Adrenal gland (tissue), 9 donors: ENCODE measurements at regions not wholly inside any gene's neighbourhood (a gene's known extent, or its start where the extent isn't known, plus 50 kb on each side); places are given as distances from the start of the nearest gene placed in this dataset.

ENCODE experiments used
- DNase-seq, 7 donors: peaks; one replicate each; pipeline ENCODE4 v3.0.0-alpha.2; 2019 to 2020
- H3K27ac ChIP-seq, 5 donors: fragments of 200-600 bp; sonication (generic) in 4 of 5; 1 replicate in 3 of 5; 2 replicates in 2 of 5; pipeline versions ENCODE4 v1.5.1 to v1.8.0; 2016 to 2020; ENCODE audit warnings: mild to moderate bottlenecking in 1 of 5
- H3K27me3 ChIP-seq: fragments of 200-600 bp; 2 replicates; pipeline ENCODE4 v1.8.0; 2021
- H3K36me3 ChIP-seq, 2 donors: fragments of 200-600 bp; replicated peaks in 1 of 2; 1 replicate in 1 of 2; 2 replicates in 1 of 2; pipeline versions ENCODE4 v1.5.1 to v1.8.0; 2018 to 2022
- H3K4me1 ChIP-seq, 2 donors: fragments of 200-600 bp; replicated peaks in 1 of 2; 1 replicate in 1 of 2; 2 replicates in 1 of 2; pipeline versions ENCODE4 v1.5.1 to v1.8.0; 2018 to 2021
- H3K4me3 ChIP-seq, 4 donors: fragments of 200-600 bp; sonication (generic) in 3 of 4; one replicate each; pipeline ENCODE4 v1.5.1; 2016 to 2018
- H3K9me3 ChIP-seq, 3 donors: fragments of 200-600 bp; sonication (generic) in 1 of 3; replicated peaks in 1 of 3; 1 replicate in 2 of 3; 2 replicates in 1 of 3; pipeline versions ENCODE4 v1.5.1 to v1.8.0; 2016 to 2021
- CTCF ChIP-seq, 6 experiments: fragments of 450-650 bp in 4 of 6; fragments of 200-600 bp in 2 of 6; sonication (generic) in 1 of 6; IDR thresholded peaks; 1 replicate in 5 of 6; 2 replicates in 1 of 6; pipeline versions ENCODE4 v1.5.1 to v1.8.0; 2016 to 2021; ENCODE audit warnings: antibody characterized with exemption in 6 of 6, mild to moderate bottlenecking in 2 of 6, moderate library complexity in 1 of 6
- POLR2A ChIP-seq, 2 donors: fragments of 450-650 bp; IDR thresholded peaks; one replicate each; pipeline ENCODE4 v1.6.1; 2017; ENCODE audit warnings: antibody characterized with exemption in 2 of 2, mild to moderate bottlenecking in 2 of 2, moderate library complexity in 1 of 2
- WGBS, 4 donors: extraction: QIAGEN DNeasy Blood & Tissue Kit in 2 of 4; methylation state at CpG; one replicate each; pipeline versions ENCODE4 v1.1.5 to v1.1.7; 2013 to 2017; 5-methylcytosine and 5-hydroxymethylcytosine counted together
- intact Hi-C, 2 donors: fragments of 100-400 bp; cut with DNase I; formaldehyde crosslinking; loops; one replicate each; pipeline versions ENCODE4 v1.14.1 to v1.15.0; 2022 to 2023
- donor health status: healthy with polysubstance abuse.
- donor health status: Bipolar disorder and iron deficiency.
- donor health status: DM: yes; HTN: yes; CAD: no.
- donor health status: DM: no; HTN: no; CAD: no.
- donor health status: DM: no; HTN: no; CAD: no.

GRCh38 chr1:108055387-108055786 is 90.4 kb upstream of the VAV3 start:
- H3K4me3 ChIP-seq: no peak overlapping the region
- H3K36me3 ChIP-seq: no peaks in the 10 kb centered on the region
- no peak for DNase-seq
- H3K4me1 ChIP-seq: no peaks in the 10 kb centered on the region
- WGBS, 4 donors: 57 to 88% (median 70%) methylated on average over 2 of the region's 2 CpGs
- TF ChIP-seq POLR2A (IDR thresholded peaks at IDR 0.05) (no peak), CTCF (IDR thresholded peaks at IDR 0.05) (no peak)
- no peaks in the 10 kb centered on the region for H3K27me3 ChIP-seq
- H3K9me3 ChIP-seq: no peaks in the 10 kb centered on the region
- intact Hi-C loops: no loop called here
- no peak overlapping the region for H3K27ac ChIP-seq

GRCh38 chr1:108054396-108054795 is 89.4 kb upstream of the VAV3 start:
- no peak overlapping the region for H3K4me3 ChIP-seq
- H3K27ac ChIP-seq: no peak overlapping the region
- peaks cover 0 to 8% of the 10 kb centered on the region in 2 donors for H3K4me1 ChIP-seq
- intact Hi-C loops: no loop called here
- no peak for TF ChIP-seq CTCF (IDR thresholded peaks at IDR 0.05)
- TF ChIP-seq POLR2A (IDR thresholded peaks at IDR 0.05): no peak
- H3K36me3 ChIP-seq: no peaks in the 10 kb centered on the region
- no peaks in the 10 kb centered on the region for H3K9me3 ChIP-seq
- DNase-seq: no peak
- WGBS, 4 donors: 70 to 81% (median 77%) methylated on average over 2 of the region's 2 CpGs
- H3K27me3 ChIP-seq: no peaks in the 10 kb centered on the region

GRCh38 chr1:108053270-108054013 is 88.5 kb upstream of the VAV3 start:
- 64 to 73% (median 70%) methylated on average over 4 of the region's 4 CpGs for WGBS, 4 donors
- intact Hi-C loops: no loop called here

More at GRCh38 chr1:108053270-108054013, 88.5 kb upstream of the VAV3 start:
- Histone ChIP-seq H3K27me3 (no peaks in the 10 kb centered on the region), H3K27ac (peak overlapping the region in 1 of 5 donors; percentile 4), H3K36me3 (no peaks in the 10 kb centered on the region), H3K4me1 (peaks cover 0 to 10% of the 10 kb centered on the region in 2 donors), H3K4me3 (no peak overlapping the region), H3K9me3 (no peaks in the 10 kb centered on the region)
- no peak for DNase-seq
- TF ChIP-seq POLR2A (IDR thresholded peaks at IDR 0.05) (no peak), CTCF (IDR thresholded peaks at IDR 0.05) (no peak)
